ENCODE measurements at regions not wholly inside any gene's neighbourhood (a gene's known extent, or its start where the extent isn't known, plus 50 kb on each side); places are given as distances from the start of the nearest gene placed in this dataset.
"Not testable (repeated sequence)": the region's sequence is repeated elsewhere in the genome, so short reads cannot be mapped to it uniquely, and the experiment has no call there.

DNA sequence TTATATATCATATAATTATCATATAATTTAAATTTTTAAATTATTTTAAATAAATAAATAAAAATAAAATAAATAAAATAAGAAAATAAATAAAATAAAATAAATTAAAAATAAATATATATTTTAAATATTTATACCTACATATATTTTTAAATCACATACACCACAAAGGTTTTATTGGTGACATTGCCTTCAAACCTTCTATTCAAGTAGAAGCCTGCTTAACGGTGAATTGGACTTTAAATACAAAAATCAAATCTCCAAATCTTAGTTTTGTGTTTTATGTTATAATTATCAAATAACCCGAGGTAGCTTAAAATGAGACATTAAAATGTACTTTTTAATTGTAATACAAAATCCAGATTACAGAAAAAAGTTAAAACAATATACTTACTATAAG is 1137.8 kb downstream of the HACE1 start:
- DNase-seq (ENCODE audit: low spot score in 2 of 2): no peak
- no peak for FAIRE-seq

DNA sequence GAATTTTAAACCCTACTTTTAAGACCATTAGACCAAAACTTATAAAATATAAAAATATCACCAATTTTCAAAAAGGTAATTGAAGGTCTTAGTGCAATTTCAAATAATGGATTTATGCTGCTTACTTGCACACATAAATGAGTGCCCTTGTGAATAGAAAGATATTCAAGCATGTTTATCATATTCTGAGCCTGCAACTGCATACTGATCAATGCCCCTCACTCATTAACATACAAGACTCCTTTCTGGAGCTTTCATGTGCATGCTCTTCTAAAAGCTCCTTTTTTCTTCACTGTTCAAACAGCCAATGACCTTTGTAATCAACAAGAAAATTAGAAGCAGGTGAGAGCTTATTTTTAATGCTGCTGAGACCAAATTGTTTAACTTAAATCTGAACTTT is 1139.3 kb downstream of the HACE1 start:
- no peak for DNase-seq (ENCODE audit: low spot score in 2 of 2)
- FAIRE-seq: no peak

DNA sequence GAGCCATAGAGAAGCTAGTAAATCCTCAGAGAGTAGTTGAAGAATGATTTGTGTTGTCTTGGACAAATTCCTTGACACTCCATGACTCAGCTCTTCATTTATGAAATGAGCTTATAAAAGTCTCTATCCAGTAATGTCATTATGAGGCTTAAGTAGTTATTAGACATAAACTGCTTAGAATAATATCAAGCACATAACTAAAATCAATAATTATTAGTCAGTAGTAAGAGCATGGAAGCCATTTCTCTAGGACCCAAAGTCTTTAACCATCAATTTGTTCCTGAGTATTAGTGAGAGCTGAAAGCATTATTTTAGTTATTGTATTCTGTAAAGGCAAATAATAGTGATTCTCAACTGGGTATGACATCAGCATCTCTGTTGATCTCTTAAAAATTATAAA is 1140.2 kb downstream of the HACE1 start:
- FAIRE-seq (no peak), DNase-seq (ENCODE audit: low spot score in 2 of 2) (no peak)

DNA sequence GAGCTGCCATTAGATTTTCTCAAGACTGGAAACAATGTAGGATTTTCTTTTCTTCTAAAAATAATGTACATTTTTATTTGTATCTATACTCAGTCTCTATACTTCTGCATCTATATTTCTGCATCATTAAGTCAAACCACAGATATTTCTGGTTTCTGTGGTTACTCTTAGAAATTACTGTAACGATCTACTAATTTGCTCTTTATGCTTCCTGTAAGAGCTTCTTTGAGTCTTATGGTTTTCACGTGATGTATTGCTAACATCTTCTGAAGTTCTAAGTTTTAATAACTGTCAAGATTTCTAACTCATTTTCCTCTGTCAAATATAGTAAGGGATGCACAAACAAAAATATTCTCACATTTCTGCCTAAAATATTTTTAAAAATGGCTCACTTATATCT is 1144.5 kb downstream of the HACE1 start:
- FAIRE-seq: no peak
- DNase-seq (ENCODE audit: low spot score in 2 of 2): no peak

DNA sequence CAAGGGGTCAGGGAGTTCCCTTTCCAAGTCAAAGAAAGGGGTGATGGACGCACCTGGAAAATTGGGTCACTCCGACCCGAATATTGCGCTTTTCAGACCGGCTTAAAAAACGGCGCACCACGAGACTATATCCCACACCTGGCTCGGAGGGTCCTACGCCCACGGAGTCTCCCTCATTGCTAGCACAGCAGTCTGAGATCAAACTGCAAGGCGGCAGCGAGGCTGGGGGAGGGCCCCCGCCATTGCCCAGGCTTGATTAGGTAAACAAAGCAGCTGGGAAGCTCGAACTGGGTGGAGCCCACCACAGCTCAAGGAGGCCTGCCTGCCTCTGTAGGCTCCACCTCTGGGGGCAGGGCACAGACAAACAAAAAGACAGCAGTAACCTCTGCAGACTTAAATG is 1150.5 kb downstream of the HACE1 start:
- not testable (repeated sequence) for DNase-seq (ENCODE audit: low spot score in 2 of 2); FAIRE-seq

- no peak for FAIRE-seq
- DNase-seq (ENCODE audit: low spot score in 2 of 2): no peak
These were observed 1152.0 kb downstream of the HACE1 start for GRCh38 chr6:103707596-103708325.

DNA sequence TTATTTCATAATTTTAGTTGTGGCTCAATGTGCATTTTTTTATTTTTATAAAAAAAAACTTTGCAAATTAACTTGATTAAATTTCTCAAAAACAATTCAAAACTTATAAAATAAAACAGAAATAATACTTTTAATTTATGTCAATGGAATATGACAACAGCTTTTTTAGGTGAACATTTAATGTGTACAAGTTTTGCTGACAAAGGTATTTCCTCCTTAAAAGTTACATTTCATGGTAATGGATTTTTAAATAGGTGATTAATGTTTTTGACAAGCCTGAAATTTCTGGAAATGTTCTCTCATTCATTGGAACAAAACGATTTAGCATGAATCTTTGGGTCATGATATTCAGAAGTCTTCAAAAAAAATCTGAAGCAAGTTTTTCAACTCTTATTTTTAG is 1160.0 kb downstream of the HACE1 start:
- FAIRE-seq: peak; percentile 43
- no peak for DNase-seq (ENCODE audit: low spot score in 2 of 2)

GRCh38 chr6:103687430-103687829 is 1172.3 kb downstream of the HACE1 start:
- no peak for FAIRE-seq
- no peak for DNase-seq (ENCODE audit: low spot score in 2 of 2)

GRCh38 chr6:103680116-103680515 is 1179.6 kb downstream of the HACE1 start:
- DNase-seq (ENCODE audit: low spot score in 2 of 2) (no peak), FAIRE-seq (no peak)

- no peak for FAIRE-seq
These were observed 1182.4 kb downstream of the HACE1 start for GRCh38 chr6:103677290-103677689.

GRCh38 chr6:103675807-103676406 is 1183.8 kb downstream of the HACE1 start:
- DNase-seq (ENCODE audit: low spot score in 2 of 2) (no peak), FAIRE-seq (no peak)

More at GRCh38 chr6:103677290-103677689, 1182.4 kb downstream of the HACE1 start:
- DNase-seq (ENCODE audit: low spot score in 2 of 2): no peak

DNA sequence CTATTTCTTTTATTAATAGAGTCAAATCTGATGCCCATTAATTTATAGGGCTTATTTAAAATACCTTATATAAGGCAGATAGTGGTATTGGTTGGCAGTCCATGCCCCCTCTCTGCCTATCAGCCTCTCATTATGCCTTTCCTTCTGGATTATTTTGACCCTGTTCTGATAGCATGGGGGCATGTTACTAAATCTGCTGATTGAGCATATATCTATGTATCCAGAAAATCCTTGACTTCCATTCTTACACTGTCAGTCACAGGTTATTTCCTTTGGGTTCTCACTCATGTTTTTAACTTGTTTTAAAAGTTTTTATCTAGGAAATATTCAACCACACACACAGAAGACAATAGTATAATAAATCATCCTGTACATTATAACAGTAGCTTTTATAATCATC is 1184.9 kb downstream of the HACE1 start:
- DNase-seq (ENCODE audit: low spot score in 2 of 2): no peak
- FAIRE-seq: no peak

DNA sequence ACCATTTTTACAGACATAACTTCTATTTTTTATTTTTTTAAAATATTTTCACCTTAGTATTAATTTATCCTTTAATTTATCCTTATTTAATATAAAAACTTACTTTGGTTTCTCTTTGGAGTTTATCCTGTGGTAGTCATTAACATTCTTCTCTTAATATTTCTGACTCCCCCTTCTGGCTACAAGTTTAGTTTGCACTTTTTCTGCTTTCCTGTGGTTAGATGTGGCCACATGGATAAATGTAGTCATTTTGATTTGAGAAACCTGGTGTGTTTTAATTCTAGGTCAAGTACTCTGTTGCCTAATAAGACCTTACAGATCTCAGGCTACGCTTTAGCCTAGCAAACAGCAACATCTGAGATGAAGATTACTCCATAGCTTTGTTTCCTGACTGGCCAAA is 1187.5 kb downstream of the HACE1 start:
- DNase-seq (ENCODE audit: low spot score in 2 of 2) (no peak), FAIRE-seq (peak; percentile 23)

DNA sequence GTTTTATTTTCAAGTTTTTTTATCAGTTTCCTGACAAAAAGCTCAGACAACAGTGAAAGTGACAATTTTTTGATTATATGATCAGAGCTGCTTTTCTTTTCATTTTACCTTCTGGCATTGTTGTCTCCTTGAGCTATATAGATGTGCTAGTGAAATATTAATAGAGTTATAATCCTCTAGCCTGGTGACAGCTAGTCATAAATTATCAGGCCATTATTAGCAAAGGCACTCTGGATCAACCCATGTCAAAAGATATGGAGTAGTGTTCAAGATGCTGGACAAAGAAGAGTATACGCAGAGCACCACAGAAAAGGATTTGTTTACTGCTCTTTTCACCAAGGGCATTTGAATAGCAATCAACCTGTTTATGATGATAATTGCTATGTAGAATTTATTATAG is 1230.1 kb downstream of the HACE1 start:
- DNase-seq (ENCODE audit: low spot score in 2 of 2) (no peak), FAIRE-seq (no peak)

DNA sequence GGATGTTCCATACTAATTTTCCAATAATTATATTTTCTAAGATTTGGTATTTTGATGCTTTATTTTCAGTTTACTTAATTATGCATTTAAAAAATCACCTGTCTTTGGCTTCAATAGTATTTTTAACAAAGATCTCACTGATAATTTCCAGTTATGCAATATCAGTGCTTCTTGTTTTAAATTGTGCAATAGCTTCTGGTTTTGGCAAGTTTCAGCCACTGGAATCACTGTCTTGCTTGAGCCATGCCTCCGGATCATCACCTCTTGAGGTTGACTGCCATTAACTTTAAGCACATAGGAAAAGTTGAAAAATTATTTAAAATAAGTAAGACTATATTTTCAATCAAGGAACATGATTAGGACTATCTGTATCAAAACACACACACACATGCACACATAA is 1242.1 kb downstream of the HACE1 start:
- DNase-seq (ENCODE audit: low spot score in 2 of 2) (no peak), FAIRE-seq (no peak)

GRCh38 chr6:103587722-103588121 is 1272.0 kb downstream of the HACE1 start:
- no peak for DNase-seq (ENCODE audit: low spot score in 2 of 2)
- peak; percentile 44 for FAIRE-seq

DNA sequence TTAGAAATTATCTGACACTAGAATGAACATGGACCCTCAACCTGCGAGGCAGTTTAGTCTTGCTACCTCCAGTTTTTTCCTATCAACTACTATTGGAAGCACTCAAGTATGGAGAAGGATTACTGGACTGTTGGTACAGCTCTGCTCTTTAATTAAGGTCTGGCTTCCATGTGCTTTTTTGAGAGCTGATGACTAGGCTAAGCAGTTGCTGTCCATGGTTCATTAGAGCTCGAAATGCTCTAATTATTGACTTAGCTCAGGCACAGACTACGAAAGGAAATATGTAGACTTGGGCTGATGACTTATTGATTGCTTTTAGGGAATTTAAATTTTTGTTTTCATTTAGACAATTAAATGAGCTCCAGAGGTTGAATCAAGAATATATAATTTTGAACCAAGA is 1281.6 kb downstream of the HACE1 start:
- FAIRE-seq (no peak), DNase-seq (ENCODE audit: low spot score in 2 of 2) (no peak)

DNA sequence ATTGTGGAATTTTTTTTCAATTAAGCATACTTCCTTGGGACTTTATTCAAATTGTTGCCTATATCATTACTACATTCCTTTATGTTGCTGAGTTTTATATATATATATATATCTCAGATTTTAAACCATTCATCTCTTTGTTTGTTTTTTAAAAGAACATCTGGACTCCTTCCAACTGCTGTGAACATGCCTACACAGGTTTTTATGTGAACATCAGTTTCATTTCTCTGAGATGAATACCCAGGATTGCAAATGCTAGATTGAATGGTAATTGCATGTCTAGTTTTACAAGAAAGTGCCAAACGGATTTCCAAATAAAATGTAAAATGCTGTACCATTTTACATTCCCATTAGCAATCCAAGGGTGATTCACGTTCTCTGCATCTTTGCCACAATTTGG is 1289.3 kb downstream of the HACE1 start:
- no peak for DNase-seq (ENCODE audit: low spot score in 2 of 2)
- FAIRE-seq: no peak

DNA sequence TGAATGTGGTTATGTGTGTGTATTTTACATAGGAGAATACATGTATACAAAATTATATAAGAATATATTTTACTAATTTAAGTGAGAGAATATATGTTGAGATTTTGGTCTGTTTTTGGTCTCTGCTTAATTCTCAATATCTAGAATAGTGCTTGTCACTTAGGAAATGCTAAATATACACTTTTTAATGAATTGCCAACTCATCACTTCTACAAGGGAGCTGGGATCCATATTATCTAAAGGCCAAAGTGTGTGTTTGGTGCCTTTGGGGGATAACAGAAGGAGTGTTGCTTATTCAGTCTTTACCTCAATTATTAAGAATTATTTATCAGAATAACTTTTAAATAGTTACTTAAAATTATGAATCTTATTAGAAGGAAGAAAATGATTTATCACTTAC is 1304.8 kb downstream of the HACE1 start:
- DNase-seq (ENCODE audit: low spot score in 2 of 2) (no peak), FAIRE-seq (no peak)

GRCh38 chr6:103538381-103538780 is 1321.3 kb downstream of the HACE1 start:
- DNase-seq (ENCODE audit: low spot score in 2 of 2): no peak
- FAIRE-seq: no peak

GRCh38 chr6:103534814-103535213 is 1324.9 kb downstream of the HACE1 start:
- no peak for DNase-seq (ENCODE audit: low spot score in 2 of 2)
- no peak for FAIRE-seq

DNA sequence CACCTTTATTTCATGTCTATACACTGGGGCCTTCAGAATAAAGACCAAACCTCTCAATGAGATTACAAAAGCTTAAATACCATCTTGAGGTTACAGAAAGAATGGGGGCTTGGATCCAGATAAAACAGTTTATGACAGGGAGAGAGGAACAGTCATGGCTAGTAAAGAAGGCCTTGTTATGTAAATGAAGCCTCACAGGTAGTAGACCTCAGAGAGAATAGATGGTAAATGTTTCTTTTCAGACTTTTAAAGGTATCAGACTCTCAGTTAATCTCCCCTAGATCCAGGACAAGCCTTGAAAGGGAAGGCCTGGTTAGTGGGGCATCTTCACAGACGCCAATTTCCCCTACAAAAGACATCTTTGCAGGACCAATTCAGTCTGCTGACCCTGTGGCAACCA is 1325.6 kb downstream of the HACE1 start:
- DNase-seq (ENCODE audit: low spot score in 2 of 2): no peak

More for the DNA sequence above, 1325.6 kb downstream of the HACE1 start:
- FAIRE-seq: no peak

All from frontal cortex (tissue), 3 donors.